WTC11 (cell line): ENCODE measurements at regions not wholly inside any gene's neighbourhood (a gene's known extent, or its start where the extent isn't known, plus 50 kb on each side); places are given as distances from the start of the nearest gene placed in this dataset.
A peak's percentile ranks its signal among the peaks of the same experiment; 100 is the strongest.

Experiments
- ATAC-seq: fragments of 200-7000 bp; cut with Tn5 transposase; 2 replicates; pipeline ENCODE4 v1.10.0; 2021; ENCODE audit warnings: mild to moderate bottlenecking, moderate library complexity
- CTCF ChIA-PET: fragments of 300-600 bp; sonication (Branson Sonifier 250); formaldehyde crosslinking; loops from one replicate; lab custom pipeline; 2021; ENCODE audit warnings: antibody characterized with exemption; lab: Charles Lee
- POLR2A ChIA-PET: fragments of 350-600 bp; sonication (Branson Sonifier 250); formaldehyde crosslinking; loops from one replicate; lab custom pipeline; 2021; ENCODE audit warnings: antibody characterized with exemption; lab: Charles Lee
- DNase-seq: peaks from one replicate; pipeline ENCODE4 v3.0.0; 2021; ENCODE audit warnings: low spot score
- H3K27ac Mint-ChIP-seq: 2 replicates; pipeline ENCODE4 v1.8.0; 2021; ENCODE audit warnings: mixed read lengths
- H3K27me3 Mint-ChIP-seq: 2 replicates; pipeline ENCODE4 v1.8.0; 2021; ENCODE audit warnings: low read depth, mild to moderate bottlenecking, moderate library complexity, mixed read lengths
- H3K36me3 Mint-ChIP-seq: 2 replicates; pipeline ENCODE4 v1.8.0; 2021; ENCODE audit warnings: mixed read lengths
- H3K4me1 Mint-ChIP-seq: 2 replicates; pipeline ENCODE4 v1.8.0; 2022; ENCODE audit warnings: mixed read lengths
- H3K4me3 Mint-ChIP-seq: 2 replicates; pipeline ENCODE4 v1.8.0; 2021; ENCODE audit warnings: mild to moderate bottlenecking, moderate library complexity, mixed read lengths
- H3K9me3 Mint-ChIP-seq: 2 replicates; pipeline ENCODE4 v1.8.0; 2021; ENCODE audit warnings: mixed read lengths
- ARID4B ChIP-seq: sonication (generic); formaldehyde crosslinking; IDR thresholded peaks from 2 replicates; pipeline ENCODE4 v1.8.0; 2023; ENCODE audit warnings: missing genetic modification reagents, mild to moderate bottlenecking, borderline replicate concordance
- ATF1 ChIP-seq: sonication (generic); formaldehyde crosslinking; IDR thresholded peaks from 2 replicates; pipeline ENCODE4 v1.8.1; 2023; ENCODE audit warnings: mild to moderate bottlenecking, moderate library complexity, missing genetic modification reagents
- CBFB ChIP-seq: sonication (generic); formaldehyde crosslinking; IDR thresholded peaks from 2 replicates; pipeline ENCODE4 v1.8.1; 2022; ENCODE audit warnings: mild to moderate bottlenecking, low read depth, missing genetic modification reagents
- CTCF ChIP-seq: fragments of 200-600 bp; IDR thresholded peaks from 2 replicates; pipeline ENCODE4 v1.8.0; 2022; ENCODE audit warnings: antibody characterized with exemption
- ELF4 ChIP-seq: sonication (generic); formaldehyde crosslinking; IDR thresholded peaks from 2 replicates; pipeline ENCODE4 v1.8.1; 2022; ENCODE audit warnings: low read depth, mild to moderate bottlenecking, moderate library complexity, missing genetic modification reagents
- EMX1 ChIP-seq: fragments of 250-450 bp; sonication (Bioruptor Pico); IDR thresholded peaks from 2 replicates; pipeline ENCODE4 v1.8.0; 2021; ENCODE audit warnings: mild to moderate bottlenecking
- ESRRA ChIP-seq: sonication (generic); formaldehyde crosslinking; IDR thresholded peaks from 2 replicates; pipeline ENCODE4 v1.8.1; 2022; ENCODE audit warnings: mild to moderate bottlenecking, missing genetic modification reagents, borderline replicate concordance
- FOXJ3 ChIP-seq: sonication (generic); formaldehyde crosslinking; IDR thresholded peaks from 2 replicates; pipeline ENCODE4 v1.9.0; 2021; ENCODE audit warnings: missing genetic modification reagents, mild to moderate bottlenecking, borderline replicate concordance
- FOXP4 ChIP-seq: sonication (generic); formaldehyde crosslinking; IDR thresholded peaks from 2 replicates; pipeline ENCODE4 v1.8.0; 2022; ENCODE audit warnings: mild to moderate bottlenecking, missing genetic modification reagents
- IRF2 ChIP-seq: sonication (generic); formaldehyde crosslinking; IDR thresholded peaks from 2 replicates; pipeline ENCODE4 v1.8.0; 2022; ENCODE audit warnings: low read depth, missing genetic modification reagents, borderline replicate concordance
- MAX ChIP-seq: sonication (generic); formaldehyde crosslinking; IDR thresholded peaks from 2 replicates; pipeline ENCODE4 v1.8.0; 2022; ENCODE audit warnings: mild to moderate bottlenecking, missing genetic modification reagents
- NFATC4 ChIP-seq: fragments of 250-450 bp; sonication (Bioruptor Pico); IDR thresholded peaks from 2 replicates; pipeline ENCODE4 v1.9.0; 2021; ENCODE audit warnings: mild to moderate bottlenecking
- NFE2L1 ChIP-seq: sonication (generic); formaldehyde crosslinking; IDR thresholded peaks from 2 replicates; pipeline ENCODE4 v1.8.1; 2023; ENCODE audit warnings: missing genetic modification reagents
- NR3C1 ChIP-seq: sonication (generic); formaldehyde crosslinking; conservative IDR thresholded peaks from 2 replicates; pipeline ENCODE4 v1.8.1; 2023; ENCODE audit warnings: low read depth, mild to moderate bottlenecking, missing genetic modification reagents
- ZNF121 ChIP-seq: sonication (generic); formaldehyde crosslinking; IDR thresholded peaks from 2 replicates; pipeline ENCODE4 v1.8.0; 2023; ENCODE audit warnings: missing genetic modification reagents
- ZNF219 ChIP-seq: sonication (generic); formaldehyde crosslinking; IDR thresholded peaks from 2 replicates; pipeline ENCODE4 v1.8.0; 2023; ENCODE audit warnings: missing genetic modification reagents, mild to moderate bottlenecking, borderline replicate concordance
- ZNF263 ChIP-seq: sonication (generic); formaldehyde crosslinking; IDR thresholded peaks from 2 replicates; pipeline ENCODE4 v1.8.1; 2022; ENCODE audit warnings: low read depth, mild to moderate bottlenecking, moderate library complexity, missing genetic modification reagents
- ZNF423 ChIP-seq: fragments of 250-450 bp; sonication (Bioruptor Pico); IDR thresholded peaks from 2 replicates; pipeline ENCODE4 v2.1.2; 2022; ENCODE audit warnings: mild to moderate bottlenecking, moderate library complexity
- TF ChIP-seq, protein P1 (sequence below): sonication (generic); formaldehyde crosslinking; IDR thresholded peaks from 2 replicates; pipeline ENCODE4 v1.8.1; 2023; ENCODE audit warnings: mild to moderate bottlenecking, missing genetic modification reagents, borderline replicate concordance

DNA sequence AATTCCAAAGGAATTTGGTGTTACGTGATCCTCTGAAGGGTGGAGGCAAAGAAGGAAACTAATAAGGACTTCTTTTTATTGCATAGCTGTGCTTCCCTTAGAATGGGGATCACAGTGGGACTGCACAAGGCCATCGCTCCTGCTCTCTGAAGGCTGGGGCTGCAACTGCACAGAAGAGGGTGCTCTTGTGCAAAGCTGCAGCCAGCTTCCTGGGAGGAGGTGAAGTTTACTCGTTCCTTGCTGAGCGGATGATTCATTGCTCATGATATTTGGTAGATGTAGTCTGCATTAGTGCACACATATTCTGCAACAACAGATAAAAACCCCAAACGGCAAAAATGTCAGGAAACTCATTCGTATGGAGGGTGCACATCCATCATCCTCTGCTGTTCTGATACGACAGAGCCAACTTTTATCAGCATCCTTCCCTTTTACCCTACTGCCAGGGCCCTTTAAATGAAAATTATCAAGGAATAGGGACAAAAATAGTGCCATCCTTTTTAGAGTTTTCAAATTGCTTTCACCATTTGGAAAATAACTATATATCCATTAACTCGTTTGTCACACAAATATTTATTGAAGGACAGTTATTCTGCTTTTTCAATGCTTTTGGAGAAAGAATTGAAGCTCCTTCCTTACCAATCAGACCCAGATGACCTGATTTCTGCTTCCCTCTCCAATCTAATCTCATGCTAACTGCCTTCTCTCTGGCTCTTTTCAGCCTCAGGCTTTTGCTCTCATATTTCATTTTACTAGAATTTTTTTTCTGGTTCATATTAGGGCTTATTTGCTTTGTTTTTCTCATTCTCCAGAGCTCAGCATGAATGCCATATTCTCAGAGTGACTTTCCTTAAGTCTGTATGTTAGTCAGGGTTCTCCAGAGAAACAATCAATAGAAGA, 263.6 kb downstream of the DUSP10 start:
- no peaks in the 10 kb centered on the region for H3K36me3 Mint-ChIP-seq
- no peak overlapping the region for H3K4me3 Mint-ChIP-seq
- no peaks in the 10 kb centered on the region for H3K9me3 Mint-ChIP-seq
- H3K27me3 Mint-ChIP-seq, result no peaks in the 10 kb centered on the region
- ChIA-PET POLR2A (no interaction called here), CTCF (interaction anchor here (0.5 to 2.0 kb wide), 16 partner anchors 8 to 977 kb away, joined by 3 to 10 read pairs (median 4); partner anchors contain the start of gene DUSP10)
- 0 out of 2 replicates have a peak, but pooled peaks cover 3% of the 10 kb centered on the region for H3K4me1 Mint-ChIP-seq
- DNase-seq, result peak; percentile 65
- H3K27ac Mint-ChIP-seq, result no peak overlapping the region
- peak; percentile 100 for ATAC-seq
- TF ChIP-seq ZNF219 (CRISPR knock-in tag), result no peak
- TF ChIP-seq, protein P1, sequence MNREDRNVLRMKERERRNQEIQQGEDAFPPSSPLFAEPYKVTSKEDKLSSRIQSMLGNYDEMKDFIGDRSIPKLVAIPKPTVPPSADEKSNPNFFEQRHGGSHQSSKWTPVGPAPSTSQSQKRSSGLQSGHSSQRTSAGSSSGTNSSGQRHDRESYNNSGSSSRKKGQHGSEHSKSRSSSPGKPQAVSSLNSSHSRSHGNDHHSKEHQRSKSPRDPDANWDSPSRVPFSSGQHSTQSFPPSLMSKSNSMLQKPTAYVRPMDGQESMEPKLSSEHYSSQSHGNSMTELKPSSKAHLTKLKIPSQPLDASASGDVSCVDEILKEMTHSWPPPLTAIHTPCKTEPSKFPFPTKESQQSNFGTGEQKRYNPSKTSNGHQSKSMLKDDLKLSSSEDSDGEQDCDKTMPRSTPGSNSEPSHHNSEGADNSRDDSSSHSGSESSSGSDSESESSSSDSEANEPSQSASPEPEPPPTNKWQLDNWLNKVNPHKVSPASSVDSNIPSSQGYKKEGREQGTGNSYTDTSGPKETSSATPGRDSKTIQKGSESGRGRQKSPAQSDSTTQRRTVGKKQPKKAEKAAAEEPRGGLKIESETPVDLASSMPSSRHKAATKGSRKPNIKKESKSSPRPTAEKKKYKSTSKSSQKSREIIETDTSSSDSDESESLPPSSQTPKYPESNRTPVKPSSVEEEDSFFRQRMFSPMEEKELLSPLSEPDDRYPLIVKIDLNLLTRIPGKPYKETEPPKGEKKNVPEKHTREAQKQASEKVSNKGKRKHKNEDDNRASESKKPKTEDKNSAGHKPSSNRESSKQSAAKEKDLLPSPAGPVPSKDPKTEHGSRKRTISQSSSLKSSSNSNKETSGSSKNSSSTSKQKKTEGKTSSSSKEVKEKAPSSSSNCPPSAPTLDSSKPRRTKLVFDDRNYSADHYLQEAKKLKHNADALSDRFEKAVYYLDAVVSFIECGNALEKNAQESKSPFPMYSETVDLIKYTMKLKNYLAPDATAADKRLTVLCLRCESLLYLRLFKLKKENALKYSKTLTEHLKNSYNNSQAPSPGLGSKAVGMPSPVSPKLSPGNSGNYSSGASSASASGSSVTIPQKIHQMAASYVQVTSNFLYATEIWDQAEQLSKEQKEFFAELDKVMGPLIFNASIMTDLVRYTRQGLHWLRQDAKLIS (CRISPR knock-in tag), result no peak
- no peak for TF ChIP-seq ATF1
- no peak for TF ChIP-seq ARID4B
- TF ChIP-seq ZNF423 (CRISPR knock-in tag), result no peak
- no peak for TF ChIP-seq NR3C1 (CRISPR knock-in tag)
- no peak for TF ChIP-seq MAX (CRISPR knock-in tag)
- TF ChIP-seq NFE2L1 (CRISPR knock-in tag), result no peak
- TF ChIP-seq NFATC4 (CRISPR knock-in tag), result no peak
- TF ChIP-seq CBFB, result no peak
- TF ChIP-seq ZNF121 (CRISPR knock-in tag), result no peak
- no peak for TF ChIP-seq IRF2
- no peak for TF ChIP-seq FOXP4
- TF ChIP-seq EMX1 (CRISPR knock-in tag), result no peak
- no peak for TF ChIP-seq FOXJ3 (CRISPR knock-in tag)
- no peak for TF ChIP-seq CTCF
- TF ChIP-seq ESRRA (CRISPR knock-in tag), result no peak
- TF ChIP-seq ZNF263, result no peak
- TF ChIP-seq ELF4 (CRISPR knock-in tag), result no peak
